Central memory CD8-positive, alpha-beta T cell (primary cell): ENCODE measurements at regions not wholly inside any gene's neighbourhood (a gene's known extent, or its start where the extent isn't known, plus 50 kb on each side); places are given as distances from the start of the nearest gene placed in this dataset.

ENCODE experiments used
- ATAC-seq: fragments of 150-1000 bp; cut with Tn5 transposase; replicated peaks from 2 replicates; pipeline ENCODE4 v1.10.0; 2022; ENCODE audit warnings: mild to moderate bottlenecking, moderate FRiP score, moderate number of reproducible peaks; ENCODE audit not compliant: poor library complexity, severe bottlenecking; ENCODE audit errors: extremely low read depth
- DNase-seq, 2 donors: peaks; one replicate each; pipeline ENCODE4 v3.0.0; 2021; ENCODE audit warnings: low spot score in 2 of 2
- H3K27ac Mint-ChIP-seq: one replicate; pipeline ENCODE4 v1.8.0; 2022; ENCODE audit warnings: low read depth, mild to moderate bottlenecking, moderate library complexity, mixed read lengths
- H3K27me3 Mint-ChIP-seq: one replicate; pipeline ENCODE4 v1.8.0; 2022; ENCODE audit warnings: mixed read lengths
- H3K36me3 Mint-ChIP-seq: one replicate; pipeline ENCODE4 v1.8.0; 2022; ENCODE audit warnings: mild to moderate bottlenecking, moderate library complexity, mixed read lengths; ENCODE audit not compliant: insufficient read depth
- H3K4me1 Mint-ChIP-seq: one replicate; pipeline ENCODE4 v1.8.0; 2022; ENCODE audit warnings: mixed read lengths
- H3K4me3 Mint-ChIP-seq: one replicate; pipeline ENCODE4 v1.8.0; 2022; ENCODE audit warnings: mild to moderate bottlenecking, moderate library complexity, mixed read lengths
- H3K9me3 Mint-ChIP-seq: one replicate; pipeline ENCODE4 v1.8.0; 2022; ENCODE audit warnings: mixed read lengths

DNA sequence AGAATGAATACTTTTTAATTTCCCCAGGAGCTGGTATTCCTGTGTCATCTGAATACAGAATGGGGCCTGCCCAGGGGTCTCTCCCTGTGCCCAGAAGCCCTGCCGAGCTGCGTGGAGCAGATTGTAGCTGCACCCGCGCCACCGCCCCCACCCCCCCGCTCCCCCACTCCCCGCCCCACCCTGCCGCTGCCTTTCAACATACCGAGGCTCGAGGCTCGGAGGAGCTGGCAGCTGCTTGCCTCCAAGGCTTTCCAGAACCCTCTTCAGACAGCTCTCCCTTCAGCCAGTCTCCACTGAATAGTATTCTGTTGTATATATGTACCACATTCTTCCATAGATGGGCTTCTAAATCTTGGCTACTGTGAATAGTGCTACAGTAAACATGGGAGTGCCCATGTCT lies 150.7 kb downstream of the TSN start:
- Mint-ChIP-seq H3K4me1 (no peaks in the 10 kb centered on the region), H3K27me3 (peaks cover 19% of the 10 kb centered on the region), H3K9me3 (no peaks in the 10 kb centered on the region), H3K36me3 (no peaks in the 10 kb centered on the region), H3K27ac (no peak overlapping the region), H3K4me3 (no peak overlapping the region)
- DNase-seq, result no peak
- no peak for ATAC-seq

DNA sequence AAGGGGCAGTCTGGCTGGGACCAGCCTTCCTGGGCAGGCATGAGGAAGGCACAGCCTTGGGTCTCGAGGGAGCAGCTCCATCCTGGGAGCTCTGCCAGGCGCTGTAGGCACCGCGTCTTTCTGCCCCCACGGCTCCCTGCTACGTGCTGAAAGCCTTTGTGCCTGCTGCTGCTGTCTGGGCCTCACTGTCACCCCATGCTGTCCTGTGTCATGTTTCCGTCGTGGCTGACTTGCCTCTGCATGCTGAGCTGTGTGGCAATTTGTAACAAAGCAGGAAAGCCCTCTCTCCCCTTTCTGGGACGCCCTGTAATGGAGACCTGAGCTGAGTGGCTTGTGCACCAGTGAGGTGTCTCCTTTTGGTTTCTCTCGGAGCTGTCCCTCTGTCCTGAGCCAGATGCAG lies 152.5 kb downstream of the TSN start:
- Mint-ChIP-seq H3K4me3 (no peak overlapping the region), H3K9me3 (no peaks in the 10 kb centered on the region), H3K36me3 (no peaks in the 10 kb centered on the region), H3K27me3 (peaks cover 10% of the 10 kb centered on the region), H3K27ac (no peak overlapping the region), H3K4me1 (no peaks in the 10 kb centered on the region)
- no peak for DNase-seq
- no peak for ATAC-seq

DNA sequence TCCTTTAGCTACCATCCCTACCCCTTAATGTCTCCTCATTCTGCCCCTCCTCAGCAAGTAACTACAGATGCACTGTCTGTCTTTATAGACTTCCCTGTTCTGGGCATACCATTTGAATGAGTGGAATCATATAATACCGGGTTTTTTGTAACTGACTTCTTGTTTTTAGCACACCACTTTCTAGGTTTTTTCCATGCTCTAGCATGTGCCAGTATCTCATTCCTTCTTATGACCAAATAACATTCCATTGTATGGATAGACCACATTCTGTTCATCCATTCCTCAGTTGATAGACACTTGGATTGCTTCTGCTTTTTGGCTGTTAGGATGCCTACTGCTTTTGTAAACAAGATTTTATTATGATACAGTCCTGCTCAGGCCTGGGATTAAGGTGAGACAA lies 154.7 kb downstream of the TSN start:
- Mint-ChIP-seq H3K36me3 (no peaks in the 10 kb centered on the region), H3K9me3 (no peaks in the 10 kb centered on the region), H3K27ac (no peak overlapping the region), H3K27me3 (peaks cover 4% of the 10 kb centered on the region), H3K4me3 (no peak overlapping the region), H3K4me1 (no peaks in the 10 kb centered on the region)
- no peak for DNase-seq
- no peak for ATAC-seq

- no peak overlapping the region for H3K4me3 Mint-ChIP-seq
- no peaks in the 10 kb centered on the region for H3K36me3 Mint-ChIP-seq
- H3K27me3 Mint-ChIP-seq, result no peaks in the 10 kb centered on the region
- H3K27ac Mint-ChIP-seq, result no peak overlapping the region
- no peaks in the 10 kb centered on the region for H3K9me3 Mint-ChIP-seq
- H3K4me1 Mint-ChIP-seq, result no peaks in the 10 kb centered on the region
- no peak for ATAC-seq
- DNase-seq, result no peak
Observed at GRCh38 chr2:121911036-121911435, 155.6 kb downstream of the TSN start.

GRCh38 chr2:121917143-121917542 lies 161.7 kb downstream of the TSN start:
- ATAC-seq (no peak), DNase-seq (no peak)
- H3K9me3 Mint-ChIP-seq, result peaks cover 6% of the 10 kb centered on the region
- no peaks in the 10 kb centered on the region for H3K4me1 Mint-ChIP-seq
- H3K36me3 Mint-ChIP-seq, result no peaks in the 10 kb centered on the region
- peaks cover 8% of the 10 kb centered on the region for H3K27me3 Mint-ChIP-seq
- H3K27ac Mint-ChIP-seq, result no peak overlapping the region
- no peak overlapping the region for H3K4me3 Mint-ChIP-seq

DNA sequence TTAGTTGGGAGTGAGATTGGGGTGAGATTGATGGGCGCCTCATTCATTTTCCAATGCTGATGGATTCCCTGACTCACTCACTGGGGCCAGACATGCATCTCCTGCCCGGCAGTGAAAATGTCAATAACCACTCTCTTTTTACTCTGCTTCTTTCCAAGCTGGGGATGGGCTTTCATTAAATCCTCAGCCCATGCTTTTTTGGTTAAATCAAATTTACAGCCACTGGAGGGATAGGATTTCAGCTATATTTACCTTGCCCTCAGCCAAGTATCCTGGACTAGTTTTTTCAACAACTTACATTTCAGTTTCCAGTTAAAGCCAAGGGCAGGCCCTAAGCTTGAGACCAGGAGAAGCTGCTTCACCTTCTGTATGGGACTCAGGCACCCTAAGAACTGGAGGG lies 162.8 kb downstream of the TSN start:
- Mint-ChIP-seq H3K4me1 (no peaks in the 10 kb centered on the region), H3K4me3 (no peak overlapping the region), H3K27me3 (peaks cover 8% of the 10 kb centered on the region), H3K27ac (no peak overlapping the region), H3K9me3 (peaks cover 6% of the 10 kb centered on the region), H3K36me3 (no peaks in the 10 kb centered on the region)
- ATAC-seq (no peak), DNase-seq (no peak)

- Mint-ChIP-seq H3K36me3 (no peaks in the 10 kb centered on the region), H3K9me3 (peaks cover 6% of the 10 kb centered on the region)
- no peak for ATAC-seq
Observed at GRCh38 chr2:121919803-121920202, 164.4 kb downstream of the TSN start.

GRCh38 chr2:121925466-121925865 lies 170.0 kb downstream of the TSN start:
- DNase-seq, result no peak
- no peak overlapping the region for H3K27ac Mint-ChIP-seq
- H3K4me1 Mint-ChIP-seq, result no peaks in the 10 kb centered on the region
- no peaks in the 10 kb centered on the region for H3K27me3 Mint-ChIP-seq
- peaks cover 4% of the 10 kb centered on the region for H3K9me3 Mint-ChIP-seq
- no peaks in the 10 kb centered on the region for H3K36me3 Mint-ChIP-seq
- no peak for ATAC-seq
- no peak overlapping the region for H3K4me3 Mint-ChIP-seq

More at GRCh38 chr2:121919803-121920202, 164.4 kb downstream of the TSN start:
- no peak overlapping the region for H3K4me3 Mint-ChIP-seq
- DNase-seq, result no peak
- H3K27me3 Mint-ChIP-seq, result peaks cover 8% of the 10 kb centered on the region
- H3K27ac Mint-ChIP-seq, result no peak overlapping the region
- no peaks in the 10 kb centered on the region for H3K4me1 Mint-ChIP-seq

DNA sequence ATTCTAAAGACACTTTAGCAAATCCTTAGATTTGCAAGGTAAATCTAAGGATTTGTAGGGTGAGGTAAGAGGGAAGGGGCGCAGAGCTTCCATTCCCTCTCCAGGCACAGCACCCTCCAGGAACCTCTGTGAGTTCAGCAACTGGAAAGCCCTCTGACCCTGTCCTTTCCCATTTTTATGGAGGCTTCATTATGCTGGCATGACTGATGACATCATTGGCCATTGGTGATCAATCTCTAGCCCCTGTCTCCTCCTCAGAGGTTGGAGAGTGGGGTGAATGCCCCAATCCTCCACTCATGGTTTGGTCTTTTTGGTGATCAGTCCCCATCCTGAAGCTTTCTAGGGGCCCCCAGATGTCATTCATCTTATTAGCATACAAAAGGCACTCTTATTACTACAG lies 187.8 kb downstream of the TSN start:
- Mint-ChIP-seq H3K27ac (no peak overlapping the region), H3K4me3 (no peak overlapping the region), H3K4me1 (no peaks in the 10 kb centered on the region), H3K36me3 (no peaks in the 10 kb centered on the region), H3K27me3 (peaks cover 14% of the 10 kb centered on the region), H3K9me3 (no peaks in the 10 kb centered on the region)
- ATAC-seq (no peak), DNase-seq (no peak)

DNA sequence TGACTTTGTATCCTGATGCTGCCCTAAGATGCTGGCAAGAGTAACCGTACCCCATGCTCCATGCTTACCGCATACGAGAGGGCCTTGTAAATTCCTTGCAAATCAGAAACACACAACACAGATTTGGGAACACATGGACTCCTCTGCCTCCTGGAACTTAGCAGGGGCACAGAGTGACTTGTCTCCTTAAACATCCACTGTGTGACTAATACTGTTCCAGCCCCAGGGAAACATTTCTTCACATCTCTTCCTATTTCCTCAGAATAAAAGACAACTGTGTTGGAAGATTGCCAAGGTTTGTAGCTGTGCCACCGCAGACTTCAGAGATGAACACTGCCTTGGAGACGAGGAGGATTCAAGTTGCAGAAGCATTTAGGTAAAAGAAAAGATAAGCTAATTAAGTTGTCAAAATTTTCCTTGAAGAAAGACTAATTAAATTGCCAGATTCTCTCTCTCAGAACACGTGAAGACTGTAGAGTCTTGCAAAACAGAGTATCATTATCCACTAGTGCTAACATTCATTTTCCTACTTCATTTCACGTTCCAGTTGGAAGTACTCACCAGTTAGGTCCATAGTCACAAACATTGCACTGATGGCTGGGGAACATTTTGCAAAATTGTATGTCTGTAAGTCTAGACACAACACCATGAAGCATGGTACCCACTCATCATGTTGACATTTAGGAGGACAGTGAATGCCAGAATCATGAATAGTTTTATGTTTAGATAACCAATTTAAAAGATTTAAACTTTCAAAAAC lies 188.8 kb downstream of the TSN start:
- Mint-ChIP-seq H3K27ac (no peak overlapping the region), H3K4me1 (no peaks in the 10 kb centered on the region), H3K36me3 (no peaks in the 10 kb centered on the region), H3K27me3 (peaks cover 14% of the 10 kb centered on the region), H3K9me3 (no peaks in the 10 kb centered on the region), H3K4me3 (no peak overlapping the region)
- DNase-seq (no peak), ATAC-seq (no peak)

DNA sequence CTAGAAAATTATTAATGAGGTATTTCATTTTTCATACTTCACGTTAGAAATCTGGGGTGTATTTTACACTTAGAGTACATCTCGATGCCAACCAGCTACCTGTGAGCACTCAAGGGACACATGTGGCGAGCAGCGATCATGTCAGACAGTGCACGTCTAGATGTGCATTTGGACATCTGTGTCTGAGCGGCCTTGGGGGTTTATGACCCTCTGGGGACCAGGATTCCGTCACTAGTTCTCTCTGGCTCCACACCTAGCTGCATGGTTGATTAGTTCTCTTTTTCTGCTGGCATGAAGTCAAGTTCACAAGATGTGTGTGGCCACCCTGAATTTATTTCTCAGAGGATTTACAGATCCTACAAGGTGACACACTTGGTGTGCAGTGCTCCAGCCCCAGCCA lies 192.2 kb downstream of the TSN start:
- ATAC-seq, result no peak
- DNase-seq, result no peak
- Mint-ChIP-seq H3K36me3 (peaks cover 1% of the 10 kb centered on the region), H3K4me1 (no peaks in the 10 kb centered on the region), H3K27me3 (peaks cover 14% of the 10 kb centered on the region), H3K9me3 (no peaks in the 10 kb centered on the region), H3K27ac (no peak overlapping the region), H3K4me3 (no peak overlapping the region)

- ATAC-seq (no peak), DNase-seq (no peak)
- no peaks in the 10 kb centered on the region for H3K4me1 Mint-ChIP-seq
- peaks cover 1% of the 10 kb centered on the region for H3K36me3 Mint-ChIP-seq
- no peak overlapping the region for H3K27ac Mint-ChIP-seq
- H3K27me3 Mint-ChIP-seq, result peaks cover 19% of the 10 kb centered on the region
- no peak overlapping the region for H3K4me3 Mint-ChIP-seq
- H3K9me3 Mint-ChIP-seq, result no peaks in the 10 kb centered on the region
Observed at GRCh38 chr2:121949271-121949670, 193.8 kb downstream of the TSN start.

DNA sequence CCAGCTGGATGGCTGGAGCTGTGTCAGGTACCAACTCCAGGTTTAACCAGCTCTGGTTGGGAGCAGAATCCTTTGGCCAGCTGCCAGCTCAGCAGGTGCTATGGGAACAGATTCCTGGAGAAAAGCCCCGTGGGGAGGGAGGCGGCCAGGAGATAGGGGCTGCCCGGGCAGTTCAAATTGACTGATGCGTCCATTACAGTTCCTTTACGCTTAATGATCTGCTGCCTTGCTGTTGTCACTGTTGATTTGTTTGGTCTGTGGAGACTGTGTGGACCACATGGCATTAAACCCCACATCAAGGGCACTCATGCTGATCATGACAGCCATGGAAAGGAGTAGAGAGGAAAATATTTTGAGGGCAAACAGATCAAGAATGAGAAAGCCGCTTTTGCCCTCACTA lies 200.0 kb downstream of the TSN start:
- H3K4me3 Mint-ChIP-seq, result no peak overlapping the region
- peaks cover 64% of the 10 kb centered on the region for H3K27me3 Mint-ChIP-seq
- no peaks in the 10 kb centered on the region for H3K4me1 Mint-ChIP-seq
- ATAC-seq, result no peak
- no peaks in the 10 kb centered on the region for H3K9me3 Mint-ChIP-seq
- no peak overlapping the region for H3K27ac Mint-ChIP-seq
- peaks cover 1% of the 10 kb centered on the region for H3K36me3 Mint-ChIP-seq
- DNase-seq, result no peak
